GM23338 (cell line): ENCODE measurements at regions not wholly inside any gene's neighbourhood (a gene's known extent, or its start where the extent isn't known, plus 50 kb on each side); places are given as distances from the start of the nearest gene placed in this dataset.
"Not testable (repeated sequence)": the region's sequence is repeated elsewhere in the genome, so short reads cannot be mapped to it uniquely, and the experiment has no call there.

Experiments used
- CREB1 ChIP-seq: fragments of 250-450 bp; sonication (Bioruptor Pico); IDR thresholded peaks from 2 replicates; pipeline ENCODE4 v1.5.0; 2020; ENCODE audit warnings: low read depth, mild to moderate bottlenecking, moderate library complexity
- EZH2 ChIP-seq: fragments of 200-600 bp; sonication (generic); IDR thresholded peaks from one replicate; pipeline ENCODE4 v1.8.0; 2017; ENCODE audit warnings: antibody characterized with exemption, mild to moderate bottlenecking, low read depth; ENCODE audit not compliant: unreplicated experiment
- EZH2phosphoT487 ChIP-seq: fragments of 200-600 bp; sonication (generic); IDR thresholded peaks from one replicate; pipeline ENCODE4 v1.8.1; 2018; ENCODE audit warnings: antibody characterized with exemption; ENCODE audit not compliant: unreplicated experiment
- JUNB ChIP-seq: IDR thresholded peaks from one replicate; pipeline ENCODE4 v1.6.1; 2016; ENCODE audit warnings: antibody characterized with exemption; ENCODE audit not compliant: unreplicated experiment
- NANOG ChIP-seq: IDR thresholded peaks from 2 replicates; pipeline ENCODE4 v1.6.1; 2016; ENCODE audit warnings: antibody characterized with exemption, borderline replicate concordance
- POLR2AphosphoS5 ChIP-seq: IDR thresholded peaks from 2 replicates; pipeline ENCODE4 v1.6.1; 2016; ENCODE audit warnings: antibody characterized with exemption, low read depth
- ZNF114 ChIP-seq: fragments of 250-450 bp; sonication (Bioruptor Pico); IDR thresholded peaks from 2 replicates; pipeline ENCODE4 v1.5.0; 2020; ENCODE audit warnings: mild to moderate bottlenecking, moderate library complexity
- ZNF462 ChIP-seq: fragments of 250-450 bp; sonication (Bioruptor Pico); IDR thresholded peaks from 2 replicates; pipeline ENCODE4 v1.5.0; 2020; ENCODE audit warnings: mild to moderate bottlenecking, moderate library complexity
- TF ChIP-seq, protein P1 (sequence below), 2 experiments: fragments of 200-600 bp in 1 of 2; sonication (generic) in 1 of 2; conservative IDR thresholded peaks; 2 replicates each; pipeline versions ENCODE4 v1.5.1 to v1.6.1; 2016 to 2017; ENCODE audit warnings: antibody characterized with exemption in 2 of 2, low read depth in 2 of 2, mild to moderate bottlenecking in 2 of 2, moderate library complexity in 1 of 2
- TF ChIP-seq, protein P2 (sequence below): IDR thresholded peaks from 2 replicates; pipeline ENCODE4 v1.6.1; 2016; ENCODE audit warnings: antibody characterized with exemption
- TF ChIP-seq, protein P3 (sequence below): IDR thresholded peaks from one replicate; pipeline ENCODE4 v1.6.1; 2018; ENCODE audit warnings: antibody characterized with exemption; ENCODE audit not compliant: unreplicated experiment

- not testable (repeated sequence) for TF ChIP-seq POLR2AphosphoS5; EZH2; JUNB; ZNF462; EZH2phosphoT487; CREB1 (CRISPR knock-in tag); NANOG; ZNF114
- TF ChIP-seq, protein P1, sequence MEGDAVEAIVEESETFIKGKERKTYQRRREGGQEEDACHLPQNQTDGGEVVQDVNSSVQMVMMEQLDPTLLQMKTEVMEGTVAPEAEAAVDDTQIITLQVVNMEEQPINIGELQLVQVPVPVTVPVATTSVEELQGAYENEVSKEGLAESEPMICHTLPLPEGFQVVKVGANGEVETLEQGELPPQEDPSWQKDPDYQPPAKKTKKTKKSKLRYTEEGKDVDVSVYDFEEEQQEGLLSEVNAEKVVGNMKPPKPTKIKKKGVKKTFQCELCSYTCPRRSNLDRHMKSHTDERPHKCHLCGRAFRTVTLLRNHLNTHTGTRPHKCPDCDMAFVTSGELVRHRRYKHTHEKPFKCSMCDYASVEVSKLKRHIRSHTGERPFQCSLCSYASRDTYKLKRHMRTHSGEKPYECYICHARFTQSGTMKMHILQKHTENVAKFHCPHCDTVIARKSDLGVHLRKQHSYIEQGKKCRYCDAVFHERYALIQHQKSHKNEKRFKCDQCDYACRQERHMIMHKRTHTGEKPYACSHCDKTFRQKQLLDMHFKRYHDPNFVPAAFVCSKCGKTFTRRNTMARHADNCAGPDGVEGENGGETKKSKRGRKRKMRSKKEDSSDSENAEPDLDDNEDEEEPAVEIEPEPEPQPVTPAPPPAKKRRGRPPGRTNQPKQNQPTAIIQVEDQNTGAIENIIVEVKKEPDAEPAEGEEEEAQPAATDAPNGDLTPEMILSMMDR (conservative IDR thresholded peaks at IDR 0.05; ENCODE audit: low read depth in 2 of 2) = not testable (repeated sequence)
- TF ChIP-seq, protein P2, sequence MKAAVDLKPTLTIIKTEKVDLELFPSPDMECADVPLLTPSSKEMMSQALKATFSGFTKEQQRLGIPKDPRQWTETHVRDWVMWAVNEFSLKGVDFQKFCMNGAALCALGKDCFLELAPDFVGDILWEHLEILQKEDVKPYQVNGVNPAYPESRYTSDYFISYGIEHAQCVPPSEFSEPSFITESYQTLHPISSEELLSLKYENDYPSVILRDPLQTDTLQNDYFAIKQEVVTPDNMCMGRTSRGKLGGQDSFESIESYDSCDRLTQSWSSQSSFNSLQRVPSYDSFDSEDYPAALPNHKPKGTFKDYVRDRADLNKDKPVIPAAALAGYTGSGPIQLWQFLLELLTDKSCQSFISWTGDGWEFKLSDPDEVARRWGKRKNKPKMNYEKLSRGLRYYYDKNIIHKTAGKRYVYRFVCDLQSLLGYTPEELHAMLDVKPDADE = not testable (repeated sequence)
- TF ChIP-seq, protein P3, sequence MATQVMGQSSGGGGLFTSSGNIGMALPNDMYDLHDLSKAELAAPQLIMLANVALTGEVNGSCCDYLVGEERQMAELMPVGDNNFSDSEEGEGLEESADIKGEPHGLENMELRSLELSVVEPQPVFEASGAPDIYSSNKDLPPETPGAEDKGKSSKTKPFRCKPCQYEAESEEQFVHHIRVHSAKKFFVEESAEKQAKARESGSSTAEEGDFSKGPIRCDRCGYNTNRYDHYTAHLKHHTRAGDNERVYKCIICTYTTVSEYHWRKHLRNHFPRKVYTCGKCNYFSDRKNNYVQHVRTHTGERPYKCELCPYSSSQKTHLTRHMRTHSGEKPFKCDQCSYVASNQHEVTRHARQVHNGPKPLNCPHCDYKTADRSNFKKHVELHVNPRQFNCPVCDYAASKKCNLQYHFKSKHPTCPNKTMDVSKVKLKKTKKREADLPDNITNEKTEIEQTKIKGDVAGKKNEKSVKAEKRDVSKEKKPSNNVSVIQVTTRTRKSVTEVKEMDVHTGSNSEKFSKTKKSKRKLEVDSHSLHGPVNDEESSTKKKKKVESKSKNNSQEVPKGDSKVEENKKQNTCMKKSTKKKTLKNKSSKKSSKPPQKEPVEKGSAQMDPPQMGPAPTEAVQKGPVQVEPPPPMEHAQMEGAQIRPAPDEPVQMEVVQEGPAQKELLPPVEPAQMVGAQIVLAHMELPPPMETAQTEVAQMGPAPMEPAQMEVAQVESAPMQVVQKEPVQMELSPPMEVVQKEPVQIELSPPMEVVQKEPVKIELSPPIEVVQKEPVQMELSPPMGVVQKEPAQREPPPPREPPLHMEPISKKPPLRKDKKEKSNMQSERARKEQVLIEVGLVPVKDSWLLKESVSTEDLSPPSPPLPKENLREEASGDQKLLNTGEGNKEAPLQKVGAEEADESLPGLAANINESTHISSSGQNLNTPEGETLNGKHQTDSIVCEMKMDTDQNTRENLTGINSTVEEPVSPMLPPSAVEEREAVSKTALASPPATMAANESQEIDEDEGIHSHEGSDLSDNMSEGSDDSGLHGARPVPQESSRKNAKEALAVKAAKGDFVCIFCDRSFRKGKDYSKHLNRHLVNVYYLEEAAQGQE = not testable (repeated sequence)
These were observed 174.3 kb upstream of the PLGLB2 start for GRCh38 chr2:87573386-87574192.
